ENCODE measurements at regions not wholly inside any gene's neighbourhood (a gene's known extent, or its start where the extent isn't known, plus 50 kb on each side); places are given as distances from the start of the nearest gene placed in this dataset.

- TF ChIP-seq CTCF (IDR thresholded peaks at IDR 0.05), result no peak
- no peak for TF ChIP-seq POLR2A (IDR thresholded peaks at IDR 0.05)
Observed at GRCh38 chr10:131381576-131381975, 70.1 kb upstream of the TCERG1L start.

Data from testis (tissue), 2 donors.